HL-60/S4 treated with phorbol 12-myristate 13-acetate at 8.2 ng/mL for 4 days and 3 days (cell line): ENCODE measurements at regions not wholly inside any gene's neighbourhood (a gene's known extent, or its start where the extent isn't known, plus 50 kb on each side); places are given as distances from the start of the nearest gene placed in this dataset.

Experiments
- in situ Hi-C: fragments of 300-500 bp; cut with MboI; formaldehyde crosslinking; loops from 2 replicates; pipeline ENCODE4 v1.15.0; 2022; ENCODE audit warnings: low sequenced_read_pairs

DNA sequence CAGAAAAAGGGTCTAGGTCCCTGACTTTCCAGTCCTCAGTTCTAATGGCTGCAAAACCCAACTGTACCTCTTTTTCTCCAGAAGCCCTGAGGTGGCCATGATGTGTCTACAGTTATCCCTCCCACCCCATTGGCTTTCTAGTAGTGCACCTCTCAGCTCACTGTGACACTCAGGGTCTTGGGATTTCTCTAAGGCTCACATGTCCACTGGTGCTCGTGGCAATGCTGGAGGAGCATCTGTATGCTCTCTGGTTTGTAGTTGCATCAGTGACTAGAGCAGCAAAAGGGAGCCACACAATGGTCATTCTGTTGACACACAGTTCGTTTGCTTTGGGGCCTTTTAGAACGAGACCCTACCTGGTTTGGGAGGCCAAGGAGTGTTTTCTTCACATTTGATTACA, 81.6 kb upstream of the SYT6 start:
- in situ Hi-C loops = no loop called here

DNA sequence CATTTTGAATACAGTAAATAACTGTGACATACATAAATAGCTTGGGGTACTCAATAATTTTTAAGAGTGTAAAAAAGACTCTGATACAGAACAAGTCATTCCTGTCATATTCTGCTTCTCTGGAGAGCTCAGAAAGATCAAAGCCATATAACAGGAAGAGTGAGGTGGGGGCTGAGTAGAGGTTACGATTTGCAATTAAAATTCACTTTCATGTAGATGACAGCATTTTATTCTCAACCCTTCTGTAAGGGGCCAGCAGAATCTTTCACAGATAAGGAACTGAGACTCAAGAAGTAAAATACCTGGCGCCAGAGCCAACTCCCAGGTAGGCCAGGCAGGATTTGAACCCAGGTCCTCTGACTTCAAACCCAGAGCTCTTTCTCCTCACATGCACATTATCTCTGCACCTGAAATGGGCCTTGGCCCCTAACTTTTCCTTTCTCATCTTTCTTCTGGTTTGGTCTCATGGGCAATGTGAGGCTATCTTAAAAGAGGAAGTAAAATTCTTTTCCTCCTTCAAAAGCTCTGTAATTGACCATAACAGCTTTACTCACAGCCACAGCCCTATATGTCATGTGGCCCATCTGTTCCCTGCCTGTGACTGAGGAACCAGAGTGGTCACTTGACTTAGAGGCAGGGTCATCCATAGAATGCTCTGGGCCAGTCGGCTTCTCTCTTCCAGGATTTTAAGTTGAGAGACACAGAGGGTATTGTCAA, 80.9 kb upstream of the SYT6 start:
- in situ Hi-C loops = no loop called here

DNA sequence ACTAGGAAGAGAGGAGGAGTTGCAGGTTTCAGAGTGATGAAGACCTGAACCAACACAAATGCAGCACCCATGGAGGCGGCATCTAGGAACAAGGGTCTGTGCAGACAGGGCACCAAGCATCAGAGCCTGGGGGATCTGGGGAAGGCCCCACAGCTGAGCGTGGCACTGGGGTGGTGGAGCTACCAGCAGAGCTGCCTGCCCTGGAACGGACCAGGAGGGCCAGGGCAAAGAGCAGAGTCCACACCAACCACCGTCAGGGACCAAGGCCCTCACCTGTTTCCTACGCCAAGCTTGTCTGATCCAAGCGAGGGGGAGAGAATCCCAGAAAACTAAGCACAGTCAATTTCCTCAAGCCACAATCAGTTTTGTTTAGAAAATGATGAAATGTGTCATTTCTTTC, 79.0 kb upstream of the SYT6 start:
- in situ Hi-C loops = no loop called here

DNA sequence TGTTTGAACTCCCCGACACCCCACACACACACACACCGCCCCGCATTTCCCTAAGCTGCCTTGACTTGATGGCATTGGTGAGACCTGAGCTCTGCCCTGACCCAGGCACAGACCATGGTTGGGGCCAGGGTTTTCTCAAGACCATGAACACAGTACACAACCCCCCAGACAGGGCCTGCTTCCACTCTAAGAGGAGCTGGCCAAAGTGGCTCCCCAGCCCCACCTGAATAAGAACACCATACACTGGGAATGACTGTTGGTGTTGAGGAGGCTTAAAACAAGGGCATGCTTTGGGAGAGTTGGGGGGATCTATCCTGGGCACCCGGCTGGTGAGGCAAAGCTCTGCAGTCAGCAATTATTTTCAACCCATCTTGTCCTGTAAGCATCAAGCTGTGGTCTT, 77.6 kb upstream of the SYT6 start:
- in situ Hi-C loops = no loop called here

DNA sequence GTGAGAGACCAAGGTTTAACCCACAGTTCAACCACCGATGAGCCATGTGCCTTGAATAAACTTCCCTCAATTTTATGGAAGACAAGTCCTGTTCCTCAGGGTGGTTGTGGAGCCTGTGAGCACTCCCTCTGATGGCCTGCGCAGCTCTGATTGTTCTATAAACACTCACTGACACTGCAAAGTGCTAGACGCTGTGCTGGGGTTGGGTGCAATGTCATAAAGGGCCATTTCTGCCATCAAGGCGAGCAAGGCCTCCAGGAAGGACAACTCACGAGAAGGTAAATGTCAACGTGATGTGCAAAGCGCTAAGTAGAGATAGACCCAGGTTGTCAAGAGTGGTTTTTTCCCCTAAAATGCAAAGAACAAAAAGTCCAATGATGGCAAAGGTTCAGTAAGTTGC, 75.7 kb upstream of the SYT6 start:
- in situ Hi-C loops = no loop called here

DNA sequence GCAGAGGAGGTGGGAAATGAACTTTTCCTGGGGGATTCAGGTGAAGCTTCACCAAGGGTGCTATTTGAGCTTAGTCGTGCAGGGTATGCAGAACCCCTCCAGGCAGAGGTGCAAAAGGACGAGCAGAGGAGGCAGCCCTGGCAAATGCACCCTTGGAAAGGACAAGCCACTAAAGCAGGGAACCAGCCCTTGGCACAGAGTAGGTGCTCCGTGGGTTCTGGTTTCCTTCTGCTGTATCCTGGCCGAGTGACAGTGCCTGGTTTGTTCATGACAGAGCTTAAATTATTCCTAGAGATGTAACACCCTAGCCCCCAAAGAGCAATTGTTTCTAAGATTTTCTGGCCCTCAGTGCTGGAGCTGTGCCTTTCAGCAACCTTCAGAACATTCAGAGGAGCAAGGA, 73.4 kb upstream of the SYT6 start:
- in situ Hi-C loops = no loop called here

DNA sequence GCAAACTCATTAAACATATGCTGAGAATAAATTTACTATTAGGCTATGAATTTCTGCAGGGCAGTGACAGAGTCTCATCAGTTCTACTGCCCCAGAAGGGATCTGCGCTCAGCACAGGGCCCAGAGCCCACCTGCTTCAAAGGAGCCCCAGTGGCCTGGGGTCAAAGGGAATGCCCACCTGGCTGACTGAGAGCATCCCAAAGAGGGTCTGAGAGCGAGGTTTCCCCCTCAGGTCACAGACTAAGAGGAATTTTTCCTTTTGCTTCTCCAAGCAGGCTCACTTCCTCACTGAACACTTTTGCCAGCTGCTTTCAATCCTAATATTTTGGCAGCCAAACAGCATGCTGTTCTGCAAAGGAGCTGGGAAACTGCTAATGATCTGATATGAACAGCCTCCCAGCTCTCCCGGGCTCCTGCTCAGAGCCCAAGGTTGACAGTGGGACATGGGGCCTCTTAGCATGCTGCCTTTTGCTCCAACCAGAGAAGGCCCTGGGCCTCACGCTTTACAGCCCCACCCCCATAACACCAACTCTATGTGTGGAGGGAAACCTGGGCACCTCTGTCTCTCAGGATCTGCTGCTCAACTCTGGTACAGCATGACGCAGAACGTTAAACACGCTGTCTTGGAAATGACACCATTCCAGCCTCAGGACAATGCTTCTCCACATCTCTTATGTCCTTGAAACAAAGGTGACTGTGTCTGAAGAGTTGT, 70.7 kb upstream of the SYT6 start:
- in situ Hi-C loops = no loop called here

DNA sequence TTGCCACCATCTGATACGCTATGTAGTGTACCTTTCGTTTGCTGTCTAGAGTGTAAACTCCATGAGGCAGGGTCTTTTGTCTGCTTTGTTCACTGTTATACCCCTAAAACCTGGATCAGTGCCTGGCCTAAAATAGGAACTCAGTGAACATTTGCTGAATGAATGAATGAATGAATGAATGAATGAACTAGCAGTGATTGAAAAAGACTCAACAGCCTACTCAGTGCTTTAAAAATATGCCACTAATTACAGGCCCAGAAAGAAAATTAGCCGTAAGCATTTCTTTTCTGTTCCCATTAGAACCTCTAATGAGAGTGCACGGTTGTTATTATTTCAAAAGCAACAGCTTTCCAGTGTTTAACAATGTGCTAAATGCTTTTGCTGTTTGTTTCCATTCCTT, 69.3 kb upstream of the SYT6 start:
- in situ Hi-C loops = no loop called here

DNA sequence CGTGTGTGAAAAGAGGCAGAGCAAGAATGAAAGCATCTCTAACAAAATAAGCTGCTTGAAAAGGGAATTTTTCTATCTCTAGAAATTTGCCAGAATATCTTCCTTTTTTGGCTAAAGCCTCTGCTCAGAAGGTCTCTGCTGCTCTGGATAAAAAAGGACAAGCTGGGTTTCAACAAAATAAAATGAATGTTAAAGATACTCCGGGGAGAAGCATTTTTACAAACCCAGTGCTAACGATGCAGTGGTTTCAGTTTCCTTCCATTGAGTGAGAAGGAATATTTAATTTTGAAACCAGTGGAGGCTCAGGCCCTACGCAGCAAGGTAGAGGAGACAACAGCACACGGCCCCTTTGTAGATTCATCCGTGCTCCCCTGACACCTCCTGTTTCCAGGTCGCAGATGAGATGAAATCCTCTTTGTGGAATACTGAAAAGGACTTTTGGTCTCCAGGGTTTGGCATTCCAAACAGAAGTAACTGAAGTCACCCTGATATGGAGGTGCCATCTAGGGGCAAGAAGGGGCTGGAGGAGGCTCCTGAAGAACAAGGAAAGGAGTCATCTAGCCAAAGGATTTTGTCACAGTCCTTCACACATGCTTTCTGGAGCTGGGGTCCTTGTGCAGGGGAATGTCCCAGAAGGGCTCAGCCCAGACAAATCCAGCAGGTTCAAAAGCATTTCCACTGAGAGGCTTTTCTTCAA, 65.7 kb upstream of the SYT6 start:
- in situ Hi-C loops = no loop called here

DNA sequence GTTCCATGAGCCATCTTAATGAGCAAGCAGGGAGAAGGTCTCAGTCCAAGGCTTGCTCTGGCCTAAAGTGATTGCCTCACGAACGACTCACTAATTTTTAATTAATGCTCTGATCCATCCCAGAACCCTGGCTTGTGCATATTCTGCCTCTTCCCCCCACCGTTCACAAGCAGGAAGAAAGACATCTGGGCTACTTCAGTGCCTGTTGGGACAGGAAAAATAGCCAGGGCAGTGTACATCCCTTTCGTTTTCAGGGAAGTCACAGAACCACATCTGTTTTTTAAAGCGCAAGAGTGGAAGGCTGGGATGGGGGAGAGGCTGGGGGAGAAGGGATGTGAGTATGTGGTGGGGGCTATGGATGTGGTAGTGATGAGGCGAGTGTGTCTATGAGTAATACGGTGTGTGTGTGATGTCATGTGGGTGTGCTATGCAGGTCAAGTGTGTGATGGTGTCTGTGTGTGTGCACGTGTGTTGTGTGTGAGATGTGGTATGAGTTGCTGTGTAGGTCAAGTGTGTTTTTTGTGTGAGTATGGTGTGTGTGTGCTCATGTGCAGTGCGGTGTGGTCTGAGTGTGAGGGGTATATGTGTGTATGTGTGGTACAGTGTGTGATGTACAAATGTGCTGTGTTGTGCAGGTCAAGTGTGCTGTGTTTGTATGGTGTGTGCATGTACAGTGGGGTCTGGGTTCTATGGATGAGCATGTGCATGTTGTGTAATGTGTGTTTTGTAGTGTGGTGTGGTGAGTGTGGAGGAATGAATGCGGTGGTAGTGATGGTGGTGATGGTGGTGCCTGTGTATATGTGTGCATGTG, 64.9 kb upstream of the SYT6 start:
- in situ Hi-C loops = no loop called here

DNA sequence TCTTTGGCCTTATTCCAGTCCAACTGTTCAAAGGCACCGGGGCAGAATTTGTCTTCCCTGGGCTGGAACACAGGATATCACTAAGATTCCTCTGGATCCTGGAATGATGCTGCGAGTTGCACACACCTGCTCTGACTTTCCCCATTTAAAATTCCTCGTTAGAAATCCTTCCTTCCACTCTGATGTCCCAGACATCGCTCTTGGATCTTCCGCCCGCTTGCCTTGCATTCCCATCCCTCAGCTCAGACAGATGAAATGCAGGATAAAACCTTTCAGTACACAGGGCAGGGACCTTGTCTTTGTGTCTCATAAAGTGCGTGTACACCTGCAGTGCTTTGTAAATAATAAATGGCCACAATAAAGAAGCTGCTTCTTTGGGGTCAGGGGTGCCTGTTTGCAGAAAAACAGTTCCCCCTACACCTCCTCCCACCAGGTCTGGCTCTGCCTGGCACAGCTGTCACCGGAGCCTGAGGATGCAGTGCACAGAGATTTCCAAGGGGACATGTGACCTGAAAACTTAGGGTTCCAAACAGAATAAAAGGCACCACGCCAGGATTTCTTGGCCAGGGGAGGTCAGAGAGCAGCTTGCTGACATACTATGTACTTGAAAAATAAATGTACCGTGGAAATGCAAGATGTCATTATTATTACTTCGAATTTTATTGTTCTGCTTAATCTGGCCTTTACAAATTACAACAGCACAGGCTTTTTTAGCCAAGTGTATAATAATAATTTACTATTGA, 62.9 kb upstream of the SYT6 start:
- in situ Hi-C loops = no loop called here

DNA sequence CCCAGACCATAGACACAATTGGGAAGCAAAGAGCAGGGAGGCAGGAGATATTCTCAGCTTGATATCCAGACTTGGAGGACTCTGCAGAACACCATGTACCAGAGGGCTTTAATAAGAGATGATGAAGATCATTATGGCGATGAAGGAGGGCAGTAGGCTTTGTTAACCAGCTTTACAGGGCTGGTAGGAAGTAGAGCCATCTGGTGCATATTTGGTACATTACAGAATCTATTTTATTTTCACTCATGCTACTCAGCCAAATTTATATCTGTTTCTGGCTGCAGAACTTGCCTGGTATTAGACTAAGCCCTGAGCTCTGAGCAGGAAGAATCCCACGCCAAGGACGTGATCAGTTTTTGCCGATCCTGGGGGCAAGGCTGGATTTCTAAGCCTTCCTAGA, 61.8 kb upstream of the SYT6 start:
- in situ Hi-C loops = no loop called here

DNA sequence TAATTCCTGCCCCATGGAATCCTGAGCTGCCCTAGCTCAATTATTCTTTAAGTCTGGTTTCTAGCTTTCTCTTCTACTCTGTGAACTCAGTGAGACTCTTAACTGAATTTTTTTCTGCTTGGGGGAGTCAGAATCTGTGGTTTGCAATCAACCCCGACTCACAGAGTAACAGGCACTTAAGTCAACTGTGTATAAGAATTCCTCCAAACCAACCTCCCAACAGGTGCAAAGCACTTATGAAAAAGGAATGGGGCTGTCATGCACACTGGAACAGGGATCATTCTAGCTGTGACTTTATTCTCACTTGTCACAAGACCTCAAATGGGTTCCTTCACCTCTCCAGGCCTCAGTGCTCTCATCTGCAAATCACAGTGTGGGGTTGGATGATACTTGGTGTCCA, 60.3 kb upstream of the SYT6 start:
- in situ Hi-C loops = no loop called here

DNA sequence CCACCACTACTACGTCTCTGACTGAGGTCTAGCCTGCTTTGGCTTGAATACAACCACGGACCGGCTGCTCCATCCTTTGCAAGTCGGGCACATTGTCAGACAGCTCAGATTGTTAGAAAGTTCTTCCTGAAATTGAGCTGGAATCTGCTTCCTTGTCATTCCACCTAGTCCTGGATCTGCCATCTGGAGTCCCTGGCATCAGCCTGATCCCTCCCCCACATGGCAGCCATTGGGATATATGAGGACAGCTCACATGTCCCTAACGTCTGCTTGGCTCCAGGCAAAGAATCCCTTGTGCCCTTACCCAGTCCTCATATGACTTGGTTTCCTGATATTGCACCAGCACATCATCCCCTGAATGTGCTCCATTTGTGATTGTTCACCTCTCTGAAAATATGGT, 56.3 kb upstream of the SYT6 start:
- in situ Hi-C loops = no loop called here

DNA sequence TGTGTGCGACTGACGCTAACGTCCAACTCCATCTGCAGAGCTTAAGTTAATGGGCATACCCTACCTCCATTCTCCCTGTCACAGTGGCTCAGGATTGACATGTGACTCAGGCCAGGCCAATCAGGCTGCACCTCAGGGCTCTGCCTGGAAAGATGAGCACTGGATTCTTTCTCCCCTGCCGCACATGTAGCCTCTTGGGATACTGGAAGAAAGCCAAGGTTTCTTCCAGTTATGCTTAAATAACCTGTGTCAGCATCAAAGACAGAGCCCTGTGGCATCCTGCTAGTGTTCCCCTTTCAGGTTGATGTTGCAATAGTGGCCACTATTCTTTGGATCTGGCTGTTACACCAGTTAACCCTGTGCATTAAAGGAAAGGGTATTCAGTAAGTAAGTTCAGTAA, 55.0 kb upstream of the SYT6 start:
- in situ Hi-C loops = no loop called here

DNA sequence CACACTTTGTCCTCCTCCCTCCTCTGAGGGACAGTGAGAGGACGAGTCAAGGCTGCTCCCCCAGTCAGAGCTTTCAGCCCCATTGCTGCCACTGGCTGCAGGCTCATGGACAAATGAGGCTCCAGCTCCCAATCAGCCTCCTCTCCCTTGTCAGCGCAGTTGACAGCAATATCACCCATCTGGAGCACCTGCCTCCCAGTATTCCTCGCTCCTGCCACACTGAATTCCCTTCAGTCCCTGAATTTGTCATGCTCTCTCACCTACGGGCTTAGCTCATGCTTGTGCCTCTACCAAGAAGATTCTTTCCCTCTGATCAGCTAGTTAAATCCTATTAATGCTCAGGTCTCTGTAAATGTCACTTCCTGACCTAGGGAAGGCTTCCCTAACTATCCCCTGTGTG, 54.4 kb upstream of the SYT6 start:
- in situ Hi-C loops = no loop called here

DNA sequence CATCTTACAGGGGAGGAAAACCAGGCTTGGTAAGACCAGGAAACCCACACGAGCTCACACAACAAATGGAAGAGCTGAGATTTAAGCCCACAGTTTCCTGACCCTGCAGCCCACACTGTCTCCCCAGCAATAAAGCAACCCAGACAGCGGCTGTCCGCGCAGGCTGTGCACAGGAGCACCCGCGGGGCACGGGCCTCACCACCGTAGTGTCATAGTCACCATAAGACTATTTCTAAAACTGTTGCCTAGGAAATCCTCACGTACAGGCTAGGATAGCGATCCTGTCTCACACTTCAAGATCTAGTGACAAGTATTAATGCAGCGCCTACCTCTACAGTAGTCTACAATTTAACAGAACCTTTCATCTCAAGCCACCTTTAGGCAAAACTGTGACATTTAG, 54.0 kb upstream of the SYT6 start:
- in situ Hi-C loops = no loop called here

DNA sequence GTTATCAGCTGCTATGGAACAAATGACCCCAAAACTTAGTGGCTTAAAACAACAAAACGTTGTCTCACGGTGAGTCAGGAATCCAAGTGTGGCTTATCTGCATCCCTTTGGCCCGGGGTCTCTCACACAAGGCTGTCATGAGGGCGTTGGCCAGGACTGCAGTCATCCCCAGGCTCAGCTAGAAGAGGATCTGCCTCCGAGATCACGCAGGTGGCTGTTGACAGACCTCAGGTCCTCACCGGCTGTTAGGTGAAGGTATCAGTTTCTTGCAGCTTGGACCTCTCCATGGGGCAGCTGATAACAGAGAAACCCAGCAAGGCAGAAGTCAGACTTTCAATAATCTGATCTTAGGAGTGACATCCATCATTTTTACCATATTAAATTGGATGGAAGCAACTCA, 52.7 kb upstream of the SYT6 start:
- in situ Hi-C loops = no loop called here

DNA sequence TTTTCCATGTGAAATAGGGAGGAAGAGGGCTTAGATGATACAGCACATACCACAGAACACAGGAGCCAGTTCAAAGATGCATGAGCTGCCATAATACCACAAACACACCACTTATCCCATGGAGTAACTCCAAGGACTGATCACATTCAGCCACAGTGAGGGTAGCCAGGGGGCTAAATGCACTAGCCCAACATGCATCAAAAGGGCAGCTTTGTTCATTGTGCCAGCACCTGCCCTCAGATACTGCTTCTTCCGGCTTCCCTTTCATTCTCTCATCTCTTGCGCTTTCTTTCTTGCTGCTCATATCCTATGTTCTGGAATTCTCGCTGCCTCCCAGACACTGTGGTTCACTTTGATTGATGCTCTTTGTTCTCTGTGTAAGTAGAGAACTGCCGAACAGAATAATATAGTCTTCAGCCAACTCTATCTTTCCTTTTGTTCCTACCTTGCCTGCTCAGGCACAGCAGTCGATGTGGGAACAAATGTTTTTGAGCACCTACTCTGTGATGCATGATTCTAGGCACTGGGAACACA, 50.0 kb upstream of the SYT6 start:
- in situ Hi-C loops = no loop called here
